ENCODE measurements at regions not wholly inside any gene's neighbourhood (a gene's known extent, or its start where the extent isn't known, plus 50 kb on each side); places are given as distances from the start of the nearest gene placed in this dataset.

GRCh38 chr10:78627254-78627795, 441.4 kb upstream of the ZMIZ1 start:
- DNase-seq: no peak
- intact Hi-C loops (cut with DNase I): no loop called here

DNA sequence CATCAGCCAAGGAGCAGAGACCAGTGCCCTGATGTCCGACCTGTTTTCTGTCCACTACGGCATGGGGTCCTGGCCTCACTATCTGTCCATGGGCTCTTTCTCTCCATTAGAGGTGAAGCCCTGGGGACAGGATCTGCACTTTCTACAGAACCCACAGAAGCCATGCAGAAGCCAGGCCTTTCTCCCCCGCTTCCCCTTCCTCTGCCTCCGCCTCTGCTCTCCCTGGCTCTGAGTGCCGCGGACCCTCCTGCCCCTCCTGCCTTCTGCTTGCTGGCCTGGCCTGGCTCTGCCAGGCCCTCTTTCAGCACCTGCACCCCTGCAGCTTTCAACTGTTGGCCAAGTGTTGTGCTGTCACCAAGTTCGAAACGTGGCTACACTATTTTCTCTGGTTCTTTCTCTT, 439.8 kb upstream of the ZMIZ1 start:
- DNase-seq: no peak
- intact Hi-C loops (cut with DNase I): no loop called here

GRCh38 chr10:78629773-78630172, 439.0 kb upstream of the ZMIZ1 start:
- intact Hi-C loops (cut with DNase I): no loop called here
- no peak for DNase-seq

GRCh38 chr10:78630944-78631838, 437.6 kb upstream of the ZMIZ1 start:
- intact Hi-C loops (cut with DNase I): no loop called here
- DNase-seq: no peak

DNA sequence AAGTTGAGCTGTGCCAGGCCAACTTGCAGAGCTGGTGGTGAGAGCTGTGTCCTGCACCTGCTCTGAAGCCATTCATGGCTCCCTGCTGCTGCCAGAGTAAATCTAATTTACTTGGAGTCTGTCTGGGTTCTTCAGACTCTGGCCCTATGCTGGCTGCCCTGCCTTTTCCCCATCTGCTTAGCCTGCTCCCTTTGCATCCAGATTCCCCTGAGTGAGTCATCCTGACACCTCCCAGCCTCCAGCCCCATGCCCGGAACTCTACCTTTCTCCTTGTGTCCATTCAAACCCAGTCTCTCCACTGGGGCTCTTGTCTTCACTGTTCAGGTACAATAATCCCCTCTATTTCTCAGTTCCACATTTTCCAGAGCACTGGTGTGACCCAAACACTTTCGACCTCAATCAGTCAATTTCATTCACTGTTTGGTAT, 434.4 kb upstream of the ZMIZ1 start:
- intact Hi-C loops (cut with DNase I): no loop called here
- no peak for DNase-seq

GRCh38 chr10:78634835-78635234, 433.9 kb upstream of the ZMIZ1 start:
- intact Hi-C loops (cut with DNase I): no loop called here
- no peak for DNase-seq

DNA sequence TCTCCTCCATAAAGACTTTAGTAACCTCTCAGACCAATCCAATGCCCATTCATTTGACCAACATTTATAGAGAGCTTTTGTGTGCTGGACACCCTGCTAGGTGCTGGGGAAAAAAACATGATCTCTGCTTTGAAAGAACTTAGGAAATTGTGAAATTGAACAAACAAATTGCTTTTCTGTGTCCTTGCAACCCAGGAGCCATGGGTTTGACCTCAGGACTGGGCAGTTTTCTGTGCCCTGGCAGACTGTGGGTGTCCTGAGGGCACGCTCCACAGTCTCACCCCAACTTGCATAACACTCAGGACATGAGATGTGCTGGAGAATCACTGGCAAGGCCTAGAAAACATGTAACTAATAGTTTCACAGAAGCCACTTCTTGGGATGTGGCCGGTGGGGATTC, 429.1 kb upstream of the ZMIZ1 start:
- DNase-seq: no peak
- intact Hi-C loops (cut with DNase I): no loop called here

- intact Hi-C loops (cut with DNase I): no loop called here
- no peak for DNase-seq
Observed at GRCh38 chr10:78640796-78641636, 427.8 kb upstream of the ZMIZ1 start.

GRCh38 chr10:78641693-78642092, 427.1 kb upstream of the ZMIZ1 start:
- DNase-seq: no peak
- intact Hi-C loops (cut with DNase I): no loop called here

DNA sequence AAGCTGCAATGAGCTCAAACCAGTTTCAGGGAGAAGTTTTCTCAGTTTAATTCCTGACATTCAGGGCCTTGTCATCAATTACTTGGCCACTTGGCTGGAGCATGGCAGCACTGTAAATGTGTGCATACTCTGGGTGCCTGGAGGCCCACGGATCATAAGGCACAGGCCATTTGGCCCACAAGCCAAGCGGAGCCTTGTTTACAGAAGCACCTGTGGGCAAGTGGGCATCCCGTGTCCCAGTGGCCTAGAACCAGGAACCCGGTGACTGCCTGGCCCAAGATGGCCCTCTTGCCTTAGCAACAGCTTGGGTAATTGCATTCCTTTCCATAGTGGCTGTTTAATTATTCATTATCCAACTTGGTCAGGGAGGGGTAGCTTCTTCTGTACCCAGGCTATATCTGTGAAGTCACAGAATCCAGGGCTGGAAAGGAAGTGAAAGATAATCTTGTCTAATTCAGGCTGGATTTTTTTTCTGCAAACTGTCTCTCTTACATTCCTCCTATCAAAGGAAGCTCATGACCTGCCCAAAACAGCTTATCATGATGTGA, 426.4 kb upstream of the ZMIZ1 start:
- intact Hi-C loops (cut with DNase I): no loop called here
- DNase-seq: no peak

- intact Hi-C loops (cut with DNase I): no loop called here
- no peak for DNase-seq
Observed at GRCh38 chr10:78643513-78643912, 425.3 kb upstream of the ZMIZ1 start.

DNA sequence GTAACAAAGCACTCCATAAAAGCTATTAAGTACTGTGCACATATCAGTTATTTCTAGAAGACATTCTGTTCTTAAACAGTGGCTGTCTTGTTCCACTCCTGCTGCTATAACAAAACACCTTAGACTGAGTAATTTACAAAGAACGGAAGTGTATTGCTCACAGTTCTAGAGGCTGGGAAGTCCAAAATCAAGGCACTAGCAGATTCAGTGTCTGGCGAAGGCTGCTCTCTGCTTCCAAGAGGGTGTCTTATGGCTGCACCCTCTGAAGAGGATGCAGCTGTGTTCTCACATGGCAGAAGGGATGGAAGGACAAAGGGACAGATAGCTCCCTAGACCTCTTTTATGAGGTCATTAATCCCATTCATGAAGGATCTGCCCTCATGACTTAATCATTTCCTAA, 424.2 kb upstream of the ZMIZ1 start:
- intact Hi-C loops (cut with DNase I): no loop called here
- no peak for DNase-seq

DNA sequence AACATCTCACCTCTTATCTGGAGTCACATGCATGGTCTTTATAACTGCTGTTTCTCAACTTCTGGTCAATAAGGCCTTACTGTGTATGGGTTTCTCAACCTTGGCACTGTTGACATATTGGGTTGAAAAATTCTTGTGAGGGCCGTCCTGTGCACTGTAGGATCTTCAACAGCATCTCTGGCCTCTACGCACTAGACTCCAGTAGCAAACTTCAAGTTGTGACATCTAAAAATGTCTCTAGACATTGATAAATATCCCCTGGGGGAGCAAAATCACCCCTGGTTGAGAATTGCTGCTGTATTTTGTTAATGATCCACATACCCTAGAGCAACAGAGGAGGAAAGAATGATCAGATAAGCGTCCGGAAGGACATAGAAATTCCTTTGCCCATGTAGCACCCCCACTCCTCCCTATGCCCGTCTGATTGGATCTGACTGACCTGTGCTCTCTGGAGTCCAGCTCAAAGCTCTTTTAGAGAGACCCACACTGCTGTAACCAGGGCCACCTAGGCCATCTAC, 423.5 kb upstream of the ZMIZ1 start:
- intact Hi-C loops (cut with DNase I): no loop called here
- DNase-seq: no peak

DNA sequence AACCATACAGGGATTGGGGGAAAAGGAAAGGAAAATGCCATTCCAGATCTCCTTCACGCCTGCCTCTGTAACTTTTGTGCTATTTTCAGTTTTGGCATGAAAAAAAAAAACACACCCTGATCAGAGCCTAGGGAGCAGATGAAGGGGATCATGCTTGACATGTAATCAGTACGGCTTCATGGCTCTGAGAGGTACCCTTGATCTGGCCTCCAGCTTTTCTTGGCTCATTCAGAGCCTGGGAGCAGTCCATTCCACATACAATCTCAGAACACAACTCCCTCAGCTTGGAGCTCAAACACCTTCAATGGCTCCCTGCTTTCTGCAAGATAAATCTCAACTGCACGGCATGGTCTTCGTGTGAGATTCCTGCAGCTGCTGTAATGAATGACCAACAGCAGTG, 422.8 kb upstream of the ZMIZ1 start:
- intact Hi-C loops (cut with DNase I): no loop called here
- DNase-seq: no peak

DNA sequence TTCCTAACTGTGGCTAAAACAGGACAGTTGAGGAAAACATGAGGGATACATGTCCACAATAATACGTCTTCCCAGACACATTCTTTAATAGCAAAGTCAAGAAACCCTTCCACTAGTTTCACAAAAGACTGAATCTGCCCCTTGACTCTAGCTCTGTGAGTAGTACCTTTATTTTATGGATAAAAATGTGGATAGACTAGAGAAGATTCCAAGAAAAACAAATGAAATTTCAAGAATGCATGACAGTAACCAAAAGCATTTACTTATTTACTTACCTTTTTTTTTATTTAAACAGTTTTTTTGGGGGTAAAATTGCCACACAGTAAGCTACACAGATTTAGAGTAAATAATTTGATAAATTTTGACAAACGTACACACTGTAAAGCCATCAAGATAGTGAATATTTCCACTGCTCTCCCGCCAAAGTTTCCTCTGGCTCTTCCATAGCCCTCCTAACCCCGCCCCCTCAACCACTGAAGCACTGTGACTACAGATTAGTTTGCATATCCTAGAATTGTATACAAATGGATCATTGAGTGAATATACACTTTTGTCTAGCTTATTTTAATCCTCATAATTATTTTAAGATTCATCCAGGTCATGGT, 420.4 kb upstream of the ZMIZ1 start:
- no peak for DNase-seq
- intact Hi-C loops (cut with DNase I): no loop called here

DNA sequence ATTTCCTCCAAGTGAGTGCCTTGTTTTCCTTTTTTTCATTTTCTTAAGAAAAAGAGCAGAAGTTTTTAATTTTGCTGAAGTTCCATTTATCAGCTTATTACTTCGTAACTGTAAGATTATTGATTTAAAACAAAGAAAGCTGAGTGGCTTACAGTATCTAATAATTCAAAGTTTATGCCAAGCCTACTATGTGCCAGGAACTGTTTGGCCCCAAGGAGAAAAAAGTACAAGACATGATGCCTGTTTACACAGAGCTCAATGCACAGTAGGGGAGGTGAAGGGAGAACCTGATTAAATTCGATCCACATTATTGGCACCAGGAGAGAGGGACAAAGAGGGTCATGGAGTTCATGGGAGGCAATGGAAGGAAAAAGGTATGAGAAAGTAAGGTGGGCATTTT, 419.3 kb upstream of the ZMIZ1 start:
- intact Hi-C loops (cut with DNase I): no loop called here
- no peak for DNase-seq

DNA sequence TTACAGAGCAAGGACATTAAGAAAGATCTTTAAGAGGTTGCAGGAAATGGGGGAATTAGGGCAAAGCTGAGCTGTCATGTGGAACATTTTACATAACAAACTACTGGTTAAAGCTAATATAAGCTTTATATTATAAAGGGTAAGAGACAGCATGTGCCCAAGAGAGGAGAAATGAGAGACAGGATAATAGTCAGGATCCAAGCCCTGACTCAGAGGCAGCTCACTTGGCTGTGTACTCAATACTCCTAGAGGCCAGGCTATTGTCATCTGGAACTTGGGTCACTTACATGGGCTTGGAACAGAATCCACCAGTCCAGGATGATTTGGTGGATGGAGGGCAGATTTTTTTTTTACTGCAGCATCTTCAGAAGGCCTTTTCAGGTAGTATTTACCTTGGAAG, 418.6 kb upstream of the ZMIZ1 start:
- intact Hi-C loops (cut with DNase I): loop anchor here (10.0 kb wide), 1 partner anchor 595 kb away; no protein-coding TSS in a partner anchor
- DNase-seq: no peak

DNA sequence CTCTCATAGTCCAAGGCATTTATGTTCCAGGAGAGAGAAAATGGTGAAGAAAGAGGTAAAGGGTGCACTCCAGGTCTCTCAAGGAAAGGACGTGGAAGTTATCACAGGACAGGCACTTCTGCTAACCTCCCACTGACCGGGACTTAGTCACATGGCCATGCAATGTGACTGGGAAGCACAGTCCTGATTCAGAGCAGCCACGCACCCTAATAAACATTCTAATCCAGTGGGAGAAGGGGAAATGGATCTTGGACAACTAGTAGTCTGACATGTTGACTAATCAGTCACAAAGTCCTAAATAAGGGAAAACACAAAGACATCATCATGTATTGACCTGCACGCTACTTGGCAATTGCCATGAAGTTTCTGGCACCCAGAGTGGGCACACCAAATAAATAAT, 417.5 kb upstream of the ZMIZ1 start:
- intact Hi-C loops (cut with DNase I): loop anchor here (10.0 kb wide), 1 partner anchor 596 kb away; no protein-coding TSS in a partner anchor

GRCh38 chr10:78653555-78653954, 415.2 kb upstream of the ZMIZ1 start:
- intact Hi-C loops (cut with DNase I): loop anchor here (10.0 kb wide), 1 partner anchor 599 kb away; no protein-coding TSS in a partner anchor
- DNase-seq: no peak

More for the DNA sequence above, 417.5 kb upstream of the ZMIZ1 start:
- DNase-seq: no peak

GRCh38 chr10:78654047-78654590, 414.6 kb upstream of the ZMIZ1 start:
- no peak for DNase-seq
- intact Hi-C loops (cut with DNase I): loop anchor here (10.0 kb wide), 1 partner anchor 599 kb away; no protein-coding TSS in a partner anchor
